Left renal pelvis (tissue), 4 donors: ENCODE measurements at regions not wholly inside any gene's neighbourhood (a gene's known extent, or its start where the extent isn't known, plus 50 kb on each side); places are given as distances from the start of the nearest gene placed in this dataset.

Source experiments
- DNase-seq, 4 donors: peaks; one replicate each; pipeline ENCODE4 v3.0.0-alpha.2; 2013; ENCODE audit warnings: low read depth in 4 of 4, low spot score in 3 of 4

GRCh38 chr12:125221602-125222001 lies 156.4 kb downstream of the AACS start:
- no peak for DNase-seq

- no peak for DNase-seq
These were observed 157.6 kb downstream of the AACS start for GRCh38 chr12:125222876-125223275.

- no peak for DNase-seq
These were observed 160.4 kb downstream of the AACS start for GRCh38 chr12:125225641-125226040.

GRCh38 chr12:125228519-125229260 lies 163.5 kb downstream of the AACS start:
- no peak for DNase-seq

GRCh38 chr12:125229878-125230530 lies 164.8 kb downstream of the AACS start:
- no peak for DNase-seq

- DNase-seq: no peak
These were observed 168.1 kb downstream of the AACS start for GRCh38 chr12:125233319-125233718.

- no peak for DNase-seq
These were observed 174.3 kb downstream of the AACS start for GRCh38 chr12:125239563-125239962.

GRCh38 chr12:125240717-125241116 lies 175.5 kb downstream of the AACS start:
- no peak for DNase-seq

- no peak for DNase-seq
These were observed 178.6 kb downstream of the AACS start for GRCh38 chr12:125243811-125244210.

- DNase-seq: no peak
These were observed 179.1 kb downstream of the AACS start for GRCh38 chr12:125244338-125244737.

- no peak for DNase-seq
These were observed 180.6 kb downstream of the AACS start for GRCh38 chr12:125245581-125246557.

GRCh38 chr12:125247477-125247876 lies 182.2 kb downstream of the AACS start:
- no peak for DNase-seq

- DNase-seq: no peak
These were observed 184.0 kb downstream of the AACS start for GRCh38 chr12:125249066-125249824.

- DNase-seq: no peak
These were observed 184.7 kb downstream of the AACS start for GRCh38 chr12:125249932-125250331.

GRCh38 chr12:125254236-125254635 lies 189.0 kb downstream of the AACS start:
- no peak for DNase-seq

GRCh38 chr12:125254856-125255255 lies 189.6 kb downstream of the AACS start:
- DNase-seq: no peak

GRCh38 chr12:125255935-125256633 lies 190.8 kb downstream of the AACS start:
- no peak for DNase-seq

- no peak for DNase-seq
These were observed 191.3 kb downstream of the AACS start for GRCh38 chr12:125256634-125256936.

- peak; percentile 27 to 72 (median 38) for DNase-seq
These were observed 194.1 kb downstream of the AACS start for GRCh38 chr12:125259178-125259867.
